Muscle layer of duodenum (tissue), 2 donors: ENCODE measurements at regions not wholly inside any gene's neighbourhood (a gene's known extent, or its start where the extent isn't known, plus 50 kb on each side); places are given as distances from the start of the nearest gene placed in this dataset.

Experiments
- H3K27ac ChIP-seq: one replicate; pipeline ENCODE4 v1.7.0; 2013; ENCODE audit warnings: mild to moderate bottlenecking, low read length
- H3K27me3 ChIP-seq: one replicate; pipeline ENCODE4 v1.7.0; 2013; ENCODE audit warnings: low read depth, mild to moderate bottlenecking, control low read depth, low read length
- H3K36me3 ChIP-seq, 2 donors: one replicate each; pipeline ENCODE4 v1.7.0; 2013; ENCODE audit warnings: low read length in 2 of 2, control low read depth in 1 of 2, mild to moderate bottlenecking in 1 of 2; ENCODE audit not compliant: insufficient read depth in 2 of 2, control insufficient read depth in 1 of 2
- H3K4me1 ChIP-seq, 2 donors: one replicate each; pipeline ENCODE4 v1.7.0; 2013; ENCODE audit warnings: low read length in 2 of 2, mild to moderate bottlenecking in 2 of 2, control low read depth in 1 of 2, moderate library complexity in 1 of 2; ENCODE audit not compliant: insufficient read depth in 2 of 2, control insufficient read depth in 1 of 2
- H3K4me3 ChIP-seq, 2 donors: one replicate each; pipeline ENCODE4 v1.7.0; 2013; ENCODE audit warnings: low read length in 2 of 2, low read depth in 1 of 2, mild to moderate bottlenecking in 1 of 2
- H3K9me3 ChIP-seq, 2 donors: one replicate each; pipeline ENCODE4 v1.7.0; 2013; ENCODE audit warnings: low read length in 2 of 2, control low read depth in 1 of 2, mild to moderate bottlenecking in 1 of 2; ENCODE audit not compliant: control insufficient read depth in 1 of 2
- donor health status: healthy.

DNA sequence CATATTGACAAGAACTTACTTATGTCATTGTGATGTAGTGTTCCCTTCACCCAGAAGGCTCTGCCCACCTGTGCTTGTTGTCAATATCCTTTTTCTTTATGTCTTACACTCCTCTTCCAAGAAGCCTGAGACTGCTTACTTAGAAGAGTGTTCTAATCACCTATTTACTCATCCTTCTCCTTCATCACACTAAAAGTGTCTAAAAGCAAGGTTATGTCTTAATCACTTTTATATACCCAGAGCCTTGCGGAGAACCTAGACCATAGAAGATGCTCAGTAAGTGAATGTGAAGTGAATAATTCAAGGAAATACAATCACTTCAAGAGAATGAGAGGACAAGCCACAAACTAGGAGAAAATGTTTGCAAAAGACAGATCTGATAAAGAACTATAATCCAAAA, 177.6 kb upstream of the S100G start:
- no peaks in the 10 kb centered on the region for H3K27me3 ChIP-seq

DNA sequence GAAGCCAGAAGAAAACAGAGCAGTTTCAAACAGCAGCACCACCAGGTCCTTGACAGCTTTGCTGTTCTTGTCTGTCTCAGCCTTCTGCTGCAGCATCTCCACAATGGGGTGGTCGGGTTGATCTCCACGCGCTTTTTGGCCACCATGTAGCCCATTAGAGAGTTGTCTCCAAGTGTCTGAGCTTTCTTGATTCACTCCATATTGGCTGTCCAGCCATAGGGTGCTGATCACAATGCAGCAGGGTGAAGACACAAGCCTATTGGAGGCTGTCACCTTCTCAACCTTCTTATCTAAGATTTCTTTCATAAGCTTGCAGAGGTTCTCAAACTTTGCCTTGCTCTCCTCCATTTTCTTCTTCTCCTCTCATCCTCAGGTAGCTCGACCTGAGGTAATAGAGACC, 175.4 kb upstream of the S100G start:
- no peaks in the 10 kb centered on the region for H3K9me3 ChIP-seq
- H3K4me1 ChIP-seq, result no peaks in the 10 kb centered on the region
- no peak overlapping the region for H3K4me3 ChIP-seq
- no peaks in the 10 kb centered on the region for H3K27me3 ChIP-seq
- no peaks in the 10 kb centered on the region for H3K36me3 ChIP-seq
- no peak overlapping the region for H3K27ac ChIP-seq

More for the DNA sequence above, 177.6 kb upstream of the S100G start:
- H3K4me3 ChIP-seq, result no peak overlapping the region
- H3K27ac ChIP-seq, result no peak overlapping the region
- H3K4me1 ChIP-seq, result no peaks in the 10 kb centered on the region
- no peaks in the 10 kb centered on the region for H3K9me3 ChIP-seq
- no peaks in the 10 kb centered on the region for H3K36me3 ChIP-seq

DNA sequence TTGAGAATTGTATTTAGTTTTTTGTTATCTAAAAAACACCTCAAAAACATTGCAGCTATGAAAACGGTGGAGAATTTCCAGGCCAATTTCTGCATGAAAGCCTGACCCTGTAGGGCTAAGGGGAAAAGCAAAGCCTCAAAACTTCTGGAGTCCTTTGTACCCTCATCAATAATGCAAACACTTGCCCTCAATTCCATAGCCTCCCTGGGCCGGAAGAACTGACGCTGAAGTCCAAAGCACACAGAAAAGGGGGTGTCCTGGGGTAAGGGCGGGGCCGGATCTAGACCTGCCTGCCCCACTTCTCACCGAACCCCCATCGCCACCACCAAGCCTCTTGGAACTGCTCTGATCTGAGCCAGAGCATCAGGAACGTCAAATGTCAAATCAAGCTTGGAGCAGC, 173.9 kb upstream of the S100G start:
- Histone ChIP-seq H3K36me3 (no peaks in the 10 kb centered on the region), H3K4me1 (no peaks in the 10 kb centered on the region), H3K4me3 (no peak overlapping the region), H3K27me3 (no peaks in the 10 kb centered on the region), H3K27ac (no peak overlapping the region), H3K9me3 (no peaks in the 10 kb centered on the region)

DNA sequence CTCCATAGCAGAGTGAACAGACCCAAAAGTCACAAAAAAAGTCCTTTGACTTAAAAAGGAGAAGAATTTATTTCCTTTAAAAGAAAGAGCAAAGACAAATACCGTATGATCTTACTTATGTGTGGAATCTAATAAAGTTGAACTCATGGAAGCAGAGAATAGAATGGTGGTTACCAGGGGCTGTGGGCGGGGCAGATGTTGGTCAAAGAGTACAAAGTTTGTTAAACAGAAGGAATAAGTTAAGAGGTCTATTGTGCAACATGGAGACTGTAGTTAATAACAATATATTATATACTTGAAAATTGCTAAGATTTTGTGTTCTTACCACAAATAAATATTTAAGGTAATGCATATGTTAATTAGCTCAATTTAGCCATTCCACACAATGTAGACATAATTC, 173.3 kb upstream of the S100G start:
- H3K27ac ChIP-seq, result no peak overlapping the region
- H3K4me3 ChIP-seq, result no peak overlapping the region
- no peaks in the 10 kb centered on the region for H3K9me3 ChIP-seq
- no peaks in the 10 kb centered on the region for H3K4me1 ChIP-seq
- no peaks in the 10 kb centered on the region for H3K36me3 ChIP-seq
- no peaks in the 10 kb centered on the region for H3K27me3 ChIP-seq

DNA sequence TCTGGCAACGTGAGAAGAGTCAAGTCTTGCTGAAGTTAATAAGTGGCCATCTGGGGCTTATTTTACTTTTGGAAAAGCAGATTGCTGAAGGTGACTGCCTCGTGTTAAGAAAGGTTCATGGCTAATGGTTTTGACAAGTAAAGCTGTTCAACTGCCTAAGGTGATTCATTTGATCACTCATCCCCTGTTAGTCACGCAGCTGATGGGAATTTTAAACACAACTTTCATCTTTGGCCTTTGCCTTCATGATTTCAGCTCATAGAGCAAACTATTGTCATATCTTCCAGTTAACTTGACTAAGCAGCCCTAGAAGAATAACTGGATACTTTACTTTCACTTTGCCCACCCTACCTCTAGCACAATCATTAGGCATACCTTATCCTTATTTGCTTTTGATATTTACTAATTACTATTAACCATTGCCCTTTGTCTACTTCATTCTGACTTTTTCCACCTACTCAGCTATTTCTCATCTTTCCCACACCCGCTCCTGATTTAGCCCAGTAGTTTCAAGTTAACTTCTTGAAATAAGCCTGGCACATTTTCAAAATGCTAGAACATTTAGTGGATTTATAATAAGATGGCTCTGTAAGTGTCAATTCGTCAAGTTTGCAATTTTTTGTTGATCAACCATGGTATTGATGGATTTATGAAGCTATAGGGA, 170.6 kb upstream of the S100G start:
- H3K9me3 ChIP-seq, result no peaks in the 10 kb centered on the region
- H3K4me3 ChIP-seq, result no peak overlapping the region
- H3K27ac ChIP-seq, result no peak overlapping the region
- H3K4me1 ChIP-seq, result no peaks in the 10 kb centered on the region
- no peaks in the 10 kb centered on the region for H3K27me3 ChIP-seq
- H3K36me3 ChIP-seq, result no peaks in the 10 kb centered on the region

DNA sequence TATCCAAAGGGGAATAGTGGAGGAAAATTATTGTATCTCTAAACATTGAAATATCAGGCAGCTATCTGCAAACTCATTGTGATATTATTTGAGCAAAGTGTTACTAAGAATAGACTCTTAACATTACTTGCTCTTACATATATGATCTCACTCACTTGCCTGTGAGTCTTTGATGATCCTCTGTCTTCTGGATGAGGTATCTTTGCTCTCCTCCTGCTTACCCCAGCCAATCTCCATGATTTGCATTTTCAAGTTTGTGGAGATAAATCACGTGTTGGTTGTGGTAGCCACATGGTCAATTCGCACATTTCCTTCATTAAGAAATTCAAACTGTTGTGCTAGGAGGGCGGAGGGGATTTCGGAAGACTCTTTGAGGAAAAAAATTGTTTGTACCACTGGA, 169.9 kb upstream of the S100G start:
- no peaks in the 10 kb centered on the region for H3K9me3 ChIP-seq
- H3K36me3 ChIP-seq, result no peaks in the 10 kb centered on the region
- no peaks in the 10 kb centered on the region for H3K4me1 ChIP-seq
- H3K27me3 ChIP-seq, result no peaks in the 10 kb centered on the region
- H3K4me3 ChIP-seq, result no peak overlapping the region
- H3K27ac ChIP-seq, result no peak overlapping the region

DNA sequence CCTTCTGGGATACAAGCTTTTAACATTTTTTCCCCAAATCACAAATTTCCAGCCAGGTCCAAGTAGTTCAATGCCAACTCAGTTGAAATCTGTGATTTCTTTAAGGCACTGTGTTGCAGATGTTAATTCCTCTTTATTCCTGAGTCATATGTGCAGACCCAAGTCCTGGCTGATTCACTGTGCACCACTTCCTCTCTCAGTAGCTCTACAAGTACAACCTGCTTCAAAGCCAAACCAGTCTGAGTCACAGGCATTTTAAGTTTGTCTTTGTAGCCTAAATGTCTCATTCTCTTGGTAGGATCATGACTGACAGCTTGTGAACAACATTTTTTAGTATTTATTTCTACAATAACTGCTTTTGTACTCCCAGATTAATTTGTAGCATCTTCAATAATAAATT, 165.6 kb upstream of the S100G start:
- Histone ChIP-seq H3K9me3 (no peaks in the 10 kb centered on the region), H3K36me3 (no peaks in the 10 kb centered on the region), H3K27me3 (no peaks in the 10 kb centered on the region), H3K4me3 (no peak overlapping the region), H3K4me1 (no peaks in the 10 kb centered on the region), H3K27ac (peak overlapping the region; percentile 14)

DNA sequence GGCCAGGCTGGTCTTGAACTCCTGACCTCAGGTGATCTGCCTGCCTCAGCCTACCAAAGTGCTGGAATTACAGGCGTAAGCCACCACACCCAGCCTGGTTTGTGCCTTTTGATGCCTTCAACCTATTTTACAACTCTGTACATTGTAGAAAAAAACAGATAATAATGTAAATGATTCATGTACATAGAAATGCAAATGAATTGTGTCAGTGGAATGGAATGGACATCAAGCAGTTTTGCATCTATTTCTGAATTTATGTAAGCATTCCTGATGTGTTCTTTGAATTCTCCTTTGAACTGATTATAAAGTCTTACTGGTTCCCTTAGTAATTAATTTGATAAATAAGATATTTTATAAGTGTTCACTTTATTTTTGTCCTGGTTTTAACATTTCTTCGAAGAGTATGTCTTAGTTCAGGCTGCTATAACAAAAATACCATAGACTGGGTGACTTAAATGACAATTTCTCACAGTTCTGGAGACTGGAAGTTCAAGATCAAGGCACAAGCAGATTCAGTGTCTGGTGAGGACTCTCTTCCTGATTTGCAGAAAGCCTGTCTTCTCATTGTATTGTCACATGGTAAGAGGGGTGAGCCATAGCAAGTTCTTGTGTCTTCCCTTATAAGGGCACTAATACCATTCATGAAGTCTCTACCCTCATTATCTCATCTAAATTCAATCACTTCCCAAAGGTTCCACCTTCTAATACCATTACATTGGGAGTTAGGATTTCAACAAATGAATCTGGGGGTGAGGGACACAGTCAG, 162.2 kb upstream of the S100G start:
- H3K27me3 ChIP-seq, result no peaks in the 10 kb centered on the region
- H3K27ac ChIP-seq, result no peak overlapping the region
- H3K9me3 ChIP-seq, result no peaks in the 10 kb centered on the region

DNA sequence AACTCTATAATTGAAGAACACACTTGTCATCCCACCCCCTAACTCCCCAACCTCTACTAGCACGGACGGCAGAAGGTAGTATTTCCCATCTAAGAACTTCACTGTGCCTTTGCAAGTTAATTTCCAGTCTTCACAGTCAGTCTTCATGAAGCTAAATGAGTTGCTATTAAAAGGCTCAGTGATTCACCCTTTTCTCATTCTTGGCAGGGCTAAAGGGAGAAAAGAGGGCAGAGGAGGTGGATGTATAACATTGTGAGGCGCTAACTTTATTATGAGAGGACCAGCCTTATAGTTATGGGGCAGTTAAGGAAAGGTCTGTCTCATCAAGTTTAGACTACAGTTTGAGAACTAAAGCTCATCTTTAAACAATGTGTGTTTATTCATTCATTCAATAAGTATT, 161.0 kb upstream of the S100G start:
- no peaks in the 10 kb centered on the region for H3K4me1 ChIP-seq
- H3K27ac ChIP-seq, result no peak overlapping the region
- H3K4me3 ChIP-seq, result no peak overlapping the region

More for the DNA sequence above, 162.2 kb upstream of the S100G start:
- H3K4me1 ChIP-seq, result no peaks in the 10 kb centered on the region
- no peaks in the 10 kb centered on the region for H3K36me3 ChIP-seq
- no peak overlapping the region for H3K4me3 ChIP-seq

DNA sequence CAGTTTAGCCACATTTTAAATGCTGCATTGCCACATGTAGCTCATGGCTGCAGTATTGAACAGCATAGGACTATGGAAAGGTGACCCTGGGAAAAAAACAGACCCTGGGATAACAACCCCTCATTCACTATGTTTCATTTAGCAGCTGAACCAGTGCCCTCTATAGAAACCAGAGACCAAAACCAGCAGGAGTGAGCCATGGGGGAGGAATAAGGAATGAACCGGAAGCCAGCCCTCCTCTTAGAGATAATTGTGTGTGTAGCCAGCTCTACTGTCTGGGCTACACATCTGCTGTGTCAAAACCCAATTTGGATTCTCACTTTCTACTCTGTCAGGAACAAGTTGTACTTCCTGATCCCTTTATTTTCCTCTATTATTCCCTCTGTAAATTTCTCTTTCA, 158.5 kb upstream of the S100G start:
- Histone ChIP-seq H3K27ac (no peak overlapping the region), H3K9me3 (no peaks in the 10 kb centered on the region), H3K4me3 (no peak overlapping the region), H3K36me3 (no peaks in the 10 kb centered on the region), H3K27me3 (no peaks in the 10 kb centered on the region), H3K4me1 (no peaks in the 10 kb centered on the region)

More for the DNA sequence above, 161.0 kb upstream of the S100G start:
- H3K36me3 ChIP-seq, result no peaks in the 10 kb centered on the region
- H3K27me3 ChIP-seq, result no peaks in the 10 kb centered on the region
- H3K9me3 ChIP-seq, result no peaks in the 10 kb centered on the region

DNA sequence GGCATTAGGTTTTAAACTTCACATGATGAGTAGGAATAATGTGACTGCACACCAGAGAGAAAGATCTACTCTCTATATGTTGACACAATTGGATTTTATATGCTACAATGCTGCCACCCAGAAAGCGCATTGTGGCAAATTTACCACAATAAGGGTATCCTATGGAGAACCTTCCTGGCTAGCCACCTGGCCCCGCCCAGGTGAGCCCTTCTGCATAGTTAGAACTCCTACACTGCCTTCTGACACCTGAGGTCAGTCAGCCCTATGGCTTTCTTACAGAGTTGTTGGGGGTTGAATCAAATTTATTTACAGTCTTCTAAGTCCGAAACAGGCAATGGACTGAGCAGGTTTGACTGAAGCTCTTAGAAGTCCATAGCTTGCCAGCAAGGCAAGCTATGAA, 153.8 kb upstream of the S100G start:
- H3K4me1 ChIP-seq, result no peaks in the 10 kb centered on the region
- H3K9me3 ChIP-seq, result no peaks in the 10 kb centered on the region
- H3K4me3 ChIP-seq, result no peak overlapping the region
- H3K36me3 ChIP-seq, result no peaks in the 10 kb centered on the region
- no peaks in the 10 kb centered on the region for H3K27me3 ChIP-seq
- no peak overlapping the region for H3K27ac ChIP-seq
